ENCODE measurements at regions not wholly inside any gene's neighbourhood (a gene's known extent, or its start where the extent isn't known, plus 50 kb on each side); places are given as distances from the start of the nearest gene placed in this dataset.
"Not testable (repeated sequence)": the region's sequence is repeated elsewhere in the genome, so short reads cannot be mapped to it uniquely, and the experiment has no call there.

DNA sequence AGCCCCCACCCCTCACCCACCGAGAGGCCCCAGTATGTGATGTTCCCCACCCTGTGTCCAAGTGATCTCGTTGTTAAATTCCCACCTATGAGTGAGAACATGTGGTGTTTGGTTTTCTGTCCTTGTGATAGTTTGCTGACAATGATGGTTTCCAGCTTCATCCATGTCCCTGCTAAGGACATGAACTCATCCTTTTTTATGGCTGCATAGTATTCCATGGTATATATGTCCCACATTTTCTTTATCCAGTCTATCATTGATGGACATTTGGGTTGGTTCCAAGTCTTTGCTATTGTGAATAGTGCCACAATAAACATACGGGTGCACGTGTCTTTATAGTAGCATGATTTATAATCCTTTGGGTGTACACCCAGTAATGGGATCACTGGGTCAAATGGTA, 79.2 kb downstream of the PXDC1 start:
- not testable (repeated sequence) for DNase-seq

- no peak for DNase-seq
Measured at GRCh38 chr6:3671382-3671781, 80.1 kb downstream of the PXDC1 start.

GRCh38 chr6:3670356-3670755, 81.2 kb downstream of the PXDC1 start:
- no peak for DNase-seq

- DNase-seq: no peak
Measured at GRCh38 chr6:3669916-3670315, 81.6 kb downstream of the PXDC1 start.

GRCh38 chr6:3665608-3666007, 85.9 kb downstream of the PXDC1 start:
- DNase-seq: no peak

DNA sequence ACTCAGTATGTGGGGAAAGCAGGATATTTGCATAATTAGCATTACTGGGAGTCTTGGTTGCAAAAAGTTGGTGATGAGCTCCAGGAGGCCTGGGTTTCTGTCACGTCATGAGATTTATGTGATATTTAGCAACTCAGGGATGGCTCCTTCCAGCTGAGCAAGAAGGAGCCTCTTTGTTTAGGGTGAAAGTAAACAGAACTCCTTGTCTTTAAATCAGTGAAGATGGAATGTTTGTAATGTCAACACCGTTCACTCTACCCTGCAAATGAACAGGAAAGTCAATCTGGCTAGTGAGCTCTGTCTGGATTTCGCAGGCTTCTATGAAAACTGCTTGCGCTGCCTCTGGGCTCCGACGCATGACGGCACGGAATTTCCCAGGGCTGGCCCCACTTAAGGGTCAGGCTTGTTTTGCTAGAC, 86.9 kb downstream of the PXDC1 start:
- DNase-seq: no peak

- DNase-seq: no peak
Measured at GRCh38 chr6:3663811-3664210, 87.7 kb downstream of the PXDC1 start.

- no peak for DNase-seq
Measured at GRCh38 chr6:3663081-3663480, 88.4 kb downstream of the PXDC1 start.

GRCh38 chr6:3661390-3661789, 90.1 kb downstream of the PXDC1 start:
- no peak for DNase-seq

GRCh38 chr6:3660473-3660872, 91.0 kb downstream of the PXDC1 start:
- DNase-seq: no peak

DNA sequence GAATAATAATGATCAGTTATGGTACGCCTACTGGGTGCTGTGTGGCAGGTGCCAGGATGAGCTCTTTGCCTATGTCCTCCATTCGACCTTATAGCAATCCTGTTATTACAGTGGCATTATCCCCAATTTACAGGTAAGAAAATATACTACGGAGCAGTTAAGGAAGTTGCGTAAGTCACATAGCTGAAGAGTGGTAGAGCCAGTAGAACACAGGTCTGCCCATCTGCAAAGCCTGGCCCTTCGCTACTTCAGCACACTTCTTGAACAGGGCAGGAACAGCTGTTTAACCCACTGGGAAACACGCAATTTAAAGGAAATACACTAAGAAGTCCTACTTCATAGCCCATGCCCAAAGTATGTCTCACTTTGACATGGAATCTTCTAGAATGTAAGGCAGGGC, 91.8 kb downstream of the PXDC1 start:
- no peak for DNase-seq

GRCh38 chr6:3656076-3656475, 95.4 kb downstream of the PXDC1 start:
- DNase-seq: no peak

DNA sequence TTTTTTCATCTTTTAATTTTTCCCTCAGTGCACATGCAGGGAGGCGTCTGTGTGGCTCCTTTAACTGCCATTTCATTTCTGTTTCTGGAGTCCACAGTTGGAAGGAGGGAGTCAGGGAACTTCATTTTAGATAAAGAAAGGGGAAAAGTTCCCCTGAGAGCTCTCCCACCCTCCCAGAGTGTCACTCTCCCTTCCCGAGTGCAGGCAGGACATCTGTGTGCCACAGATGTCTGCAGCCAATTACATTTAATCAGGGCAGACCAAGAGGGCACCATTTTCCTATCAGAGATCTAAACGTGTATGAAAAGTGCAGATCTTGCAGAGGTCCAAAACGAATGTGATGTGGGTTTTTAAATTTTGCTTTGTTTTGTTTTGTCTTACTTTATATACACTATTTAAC, 96.6 kb downstream of the PXDC1 start:
- no peak for DNase-seq

- no peak for DNase-seq
Measured at GRCh38 chr6:3654436-3654835, 97.1 kb downstream of the PXDC1 start.

- no peak for DNase-seq
Measured at GRCh38 chr6:3653528-3654070, 97.9 kb downstream of the PXDC1 start.

- DNase-seq: no peak
Measured at GRCh38 chr6:3651698-3652229, 99.7 kb downstream of the PXDC1 start.

- no peak for DNase-seq
Measured at GRCh38 chr6:3650959-3651697, 100.4 kb downstream of the PXDC1 start.

DNA sequence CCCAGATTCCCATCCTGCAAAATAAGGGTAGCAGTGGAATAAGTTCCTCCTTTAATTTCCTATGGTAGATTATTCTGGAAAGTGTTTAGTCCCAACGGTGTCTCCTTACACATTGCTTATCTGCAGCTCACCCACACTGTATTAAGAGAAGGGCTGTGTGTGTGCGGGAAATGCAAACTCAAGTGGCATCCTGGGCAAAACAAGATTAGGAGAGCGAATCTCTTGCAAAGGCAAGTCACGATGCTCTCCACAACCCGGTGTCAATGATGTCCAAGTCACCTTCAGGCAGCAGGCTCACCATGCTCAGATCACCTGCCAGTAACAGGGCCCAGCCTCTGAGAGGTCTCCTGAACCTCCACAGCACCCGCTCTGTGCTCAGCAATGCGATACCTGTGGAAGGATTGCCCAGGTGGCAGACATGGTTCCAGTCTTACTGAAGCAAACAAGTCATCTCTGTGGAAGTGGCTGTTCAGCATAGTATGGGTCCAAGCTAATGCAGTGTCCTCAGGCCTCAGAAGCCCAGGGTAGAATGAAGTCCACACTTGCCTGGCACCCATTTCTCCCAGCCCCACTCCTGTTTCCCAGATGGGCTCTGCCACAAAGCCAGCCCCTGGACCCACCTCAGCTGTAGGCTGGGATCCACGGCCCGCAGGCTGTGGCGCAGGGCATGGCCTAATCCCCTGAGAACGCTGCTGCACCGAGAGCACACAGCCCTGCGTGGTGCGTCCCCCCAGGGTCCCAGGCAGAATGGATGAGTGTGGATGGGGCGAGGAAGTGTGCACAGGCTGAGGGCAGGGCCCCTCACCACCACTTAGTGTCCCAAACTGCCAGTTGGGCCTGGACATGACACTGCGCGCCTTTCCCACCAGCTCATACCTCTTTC, 101.2 kb downstream of the PXDC1 start:
- no peak for DNase-seq

GRCh38 chr6:3648724-3649123, 102.8 kb downstream of the PXDC1 start:
- no peak for DNase-seq

GRCh38 chr6:3646616-3647362, 104.7 kb downstream of the PXDC1 start:
- no peak for DNase-seq

- DNase-seq: no peak
Measured at GRCh38 chr6:3644739-3645012, 106.8 kb downstream of the PXDC1 start.

DNA sequence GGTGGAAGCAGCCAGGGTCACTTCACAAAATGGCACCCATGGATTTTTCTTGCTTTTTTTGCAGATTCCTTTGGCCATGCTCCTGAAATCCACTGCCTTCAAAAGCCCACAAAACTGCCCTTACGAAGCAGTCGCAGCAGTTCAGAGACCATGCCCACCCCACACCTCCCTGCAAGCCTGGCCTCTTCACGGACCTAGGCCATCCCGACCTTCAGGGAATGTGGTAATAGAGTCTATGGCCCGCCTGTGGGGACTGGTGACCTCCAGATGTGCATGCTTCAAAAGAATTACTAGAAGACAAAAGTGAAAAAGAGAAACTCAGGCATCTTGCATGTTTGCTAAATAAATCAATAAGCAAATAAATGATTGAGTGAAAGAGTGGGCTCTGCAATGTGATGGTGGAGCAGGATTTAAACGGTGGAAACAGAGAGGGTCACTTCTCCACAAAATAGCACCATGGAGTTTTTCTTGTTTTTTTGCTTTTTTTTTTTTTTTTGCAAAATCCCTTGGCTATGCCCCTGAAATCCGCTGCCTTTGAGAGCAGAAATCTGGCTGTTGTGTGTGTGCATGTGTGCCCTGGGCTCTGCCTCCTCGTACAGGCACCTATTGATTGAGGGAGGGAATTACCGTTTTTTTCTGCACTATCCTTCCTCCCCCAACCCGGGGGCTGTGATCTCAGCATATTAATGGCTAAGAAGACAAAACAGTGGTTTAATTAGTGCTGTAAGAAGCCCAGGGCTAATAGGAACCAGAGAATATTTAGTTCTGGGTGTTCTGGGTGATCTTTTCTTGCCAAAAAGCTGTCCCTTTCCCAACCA, 107.4 kb downstream of the PXDC1 start:
- no peak for DNase-seq

Measured in activated T-cell treated with anti-CD3 and anti-CD28 coated beads, Interleukin-2, amount 50 U/mL, for 48 hours (primary cell).